ENCODE measurements at regions not wholly inside any gene's neighbourhood (a gene's known extent, or its start where the extent isn't known, plus 50 kb on each side); places are given as distances from the start of the nearest gene placed in this dataset.

GRCh38 chr4:54497947-54498346 lies 159.8 kb upstream of the KIT start:
- TF ChIP-seq CTCF (IDR thresholded peaks at IDR 0.05; ENCODE audit: low read depth, low read length, missing input control): no peak
- no peak for TF ChIP-seq SP1 (IDR thresholded peaks at IDR 0.05)
- no peak for TF ChIP-seq YY1 (IDR thresholded peaks at IDR 0.05)
- no peak for TF ChIP-seq HNF4A (conservative IDR thresholded peaks at IDR 0.05)
- no peak for TF ChIP-seq ATF3 (IDR thresholded peaks at IDR 0.05)
- TF ChIP-seq MAX (IDR thresholded peaks at IDR 0.05): no peak
- TF ChIP-seq JUND (IDR thresholded peaks at IDR 0.05): no peak
